SK-N-SH treated with all-trans-retinoic acid at 6 μM for 48 hours (cell line): ENCODE measurements at regions not wholly inside any gene's neighbourhood (a gene's known extent, or its start where the extent isn't known, plus 50 kb on each side); places are given as distances from the start of the nearest gene placed in this dataset.

ENCODE experiments used
- ATAC-seq: fragments of 200-7000 bp; cut with Tn5 transposase; 3 replicates; pipeline ENCODE4 v1.9.1; 2020; ENCODE audit warnings: mild to moderate bottlenecking, moderate library complexity
- CREB5 ChIP-seq: fragments of 250-450 bp; sonication (Bioruptor Pico); IDR thresholded peaks from 2 replicates; pipeline ENCODE4 v1.5.1; 2020; ENCODE audit warnings: low read depth, mild to moderate bottlenecking, moderate library complexity
- CSDC2 ChIP-seq: fragments of 250-450 bp; sonication (Bioruptor Pico); IDR thresholded peaks from 2 replicates; pipeline ENCODE4 v1.5.0; 2020; ENCODE audit warnings: mild to moderate bottlenecking, moderate library complexity
- CSRNP3 ChIP-seq: fragments of 250-450 bp; sonication (Bioruptor Pico); IDR thresholded peaks from 2 replicates; pipeline ENCODE4 v1.5.1; 2021; ENCODE audit warnings: mild to moderate bottlenecking, moderate library complexity
- ESRRG ChIP-seq: fragments of 250-450 bp; sonication (Bioruptor Pico); IDR thresholded peaks from 2 replicates; pipeline ENCODE4 v1.6.1; 2021; ENCODE audit warnings: mild to moderate bottlenecking
- GLIS3 ChIP-seq: fragments of 250-450 bp; sonication (Bioruptor Pico); IDR thresholded peaks from 2 replicates; pipeline ENCODE4 v1.5.0; 2020; ENCODE audit warnings: mild to moderate bottlenecking, moderate library complexity
- ISL1 ChIP-seq: fragments of 250-450 bp; sonication (Bioruptor Pico); IDR thresholded peaks from 2 replicates; pipeline ENCODE4 v2.1.2; 2022; ENCODE audit warnings: mild to moderate bottlenecking, moderate library complexity
- OSR1 ChIP-seq: fragments of 250-450 bp; sonication (Bioruptor Pico); IDR thresholded peaks from 2 replicates; pipeline ENCODE4 v1.8.0; 2022; ENCODE audit warnings: moderate library complexity, mild to moderate bottlenecking, inconsistent platforms
- POU6F1 ChIP-seq: fragments of 250-450 bp; sonication (Bioruptor Pico); IDR thresholded peaks from 2 replicates; pipeline ENCODE4 v1.8.0; 2021; ENCODE audit warnings: low read depth, mild to moderate bottlenecking, moderate library complexity, borderline replicate concordance
- PPARA ChIP-seq: fragments of 250-450 bp; sonication (Bioruptor Pico); IDR thresholded peaks from 2 replicates; pipeline ENCODE4 v1.5.0; 2020; ENCODE audit warnings: mild to moderate bottlenecking, borderline replicate concordance
- RARB ChIP-seq: fragments of 250-450 bp; sonication (Bioruptor Pico); IDR thresholded peaks from 2 replicates; pipeline ENCODE4 v1.8.0; 2021; ENCODE audit warnings: mild to moderate bottlenecking, moderate library complexity
- SNAI2 ChIP-seq: fragments of 250-450 bp; sonication (Bioruptor Pico); IDR thresholded peaks from 2 replicates; pipeline ENCODE4 v1.5.0; 2020; ENCODE audit warnings: mild to moderate bottlenecking, moderate library complexity
- TCF4 ChIP-seq: fragments of 250-450 bp; sonication (Bioruptor Pico); IDR thresholded peaks from 2 replicates; pipeline ENCODE4 v1.8.0; 2021; ENCODE audit warnings: mild to moderate bottlenecking, moderate library complexity, borderline replicate concordance
- TOX ChIP-seq: fragments of 250-450 bp; sonication (Bioruptor Pico); IDR thresholded peaks from 2 replicates; pipeline ENCODE4 v1.8.0; 2021; ENCODE audit warnings: mild to moderate bottlenecking, moderate library complexity, borderline replicate concordance
- TSHZ2 ChIP-seq: fragments of 250-450 bp; sonication (Bioruptor Pico); IDR thresholded peaks from 2 replicates; pipeline ENCODE4 v1.5.0; 2020; ENCODE audit warnings: mild to moderate bottlenecking, moderate library complexity
- ZC3H10 ChIP-seq: fragments of 250-450 bp; sonication (Bioruptor Pico); IDR thresholded peaks from 2 replicates; pipeline ENCODE4 v1.5.1; 2021; ENCODE audit warnings: mild to moderate bottlenecking, moderate library complexity
- ZFP3 ChIP-seq: fragments of 250-450 bp; sonication (Bioruptor Pico); IDR thresholded peaks from 2 replicates; pipeline ENCODE4 v1.5.0; 2020; ENCODE audit warnings: mild to moderate bottlenecking, moderate library complexity
- ZFP30 ChIP-seq: fragments of 450-650 bp; formaldehyde crosslinking; IDR thresholded peaks from 2 replicates; pipeline ENCODE4 v1.5.0; 2022; ENCODE audit warnings: mild to moderate bottlenecking, moderate library complexity
- ZNF565 ChIP-seq: fragments of 450-650 bp; formaldehyde crosslinking; conservative IDR thresholded peaks from 2 replicates; pipeline ENCODE4 v1.5.0; 2020; ENCODE audit warnings: low read depth, mild to moderate bottlenecking, moderate library complexity
- ZNF70 ChIP-seq: fragments of 450-650 bp; formaldehyde crosslinking; IDR thresholded peaks from 2 replicates; pipeline ENCODE4 v1.5.0; 2020; ENCODE audit warnings: mild to moderate bottlenecking, moderate library complexity

GRCh38 chr15:77546050-77546501 is 86.6 kb downstream of the LINGO1 start:
- ATAC-seq, result peak; percentile 71

GRCh38 chr15:77545058-77545457 is 87.7 kb downstream of the LINGO1 start:
- no peak for ATAC-seq
- TF ChIP-seq TCF4 (no peak), ISL1 (CRISPR knock-in tag) (no peak), ZNF70 (no peak), CREB5 (no peak), PPARA (CRISPR knock-in tag) (no peak), ZC3H10 (CRISPR knock-in tag) (no peak), CSRNP3 (CRISPR knock-in tag) (no peak), CSDC2 (CRISPR knock-in tag) (no peak), POU6F1 (CRISPR knock-in tag) (no peak), TOX (CRISPR knock-in tag) (no peak), OSR1 (CRISPR knock-in tag) (no peak), GLIS3 (CRISPR knock-in tag) (no peak)

More at GRCh38 chr15:77546050-77546501, 86.6 kb downstream of the LINGO1 start:
- peak; percentile 67; the same call in 1 of the 2 replicates for TF ChIP-seq CSDC2 (CRISPR knock-in tag)
- TF ChIP-seq OSR1 (CRISPR knock-in tag), result no peak

GRCh38 chr15:77544162-77544561 is 88.5 kb downstream of the LINGO1 start:
- ATAC-seq, result no peak
- no peak for TF ChIP-seq ZC3H10 (CRISPR knock-in tag)
- TF ChIP-seq PPARA (CRISPR knock-in tag), result no peak
- TF ChIP-seq RARB (CRISPR knock-in tag), result no peak
- TF ChIP-seq ZNF565 (CRISPR knock-in tag), result no peak
- TF ChIP-seq CSDC2 (CRISPR knock-in tag), result no peak
- no peak for TF ChIP-seq POU6F1 (CRISPR knock-in tag)
- TF ChIP-seq ESRRG (CRISPR knock-in tag), result no peak
- no peak for TF ChIP-seq TCF4
- no peak for TF ChIP-seq SNAI2
- TF ChIP-seq GLIS3 (CRISPR knock-in tag), result no peak
- no peak for TF ChIP-seq ZNF70
- TF ChIP-seq ZFP3, result no peak
- no peak for TF ChIP-seq TOX (CRISPR knock-in tag)
- TF ChIP-seq ZFP30 (CRISPR knock-in tag), result no peak

- peak; percentile 92 for ATAC-seq
- 0 out of 2 replicates have a peak, but pooled peaks have one; percentile 18 for TF ChIP-seq TSHZ2
- no peak for TF ChIP-seq CSRNP3 (CRISPR knock-in tag)
These were observed 89.4 kb downstream of the LINGO1 start for GRCh38 chr15:77543159-77543882.
